ENCODE measurements at regions not wholly inside any gene's neighbourhood (a gene's known extent, or its start where the extent isn't known, plus 50 kb on each side); places are given as distances from the start of the nearest gene placed in this dataset.

DNA sequence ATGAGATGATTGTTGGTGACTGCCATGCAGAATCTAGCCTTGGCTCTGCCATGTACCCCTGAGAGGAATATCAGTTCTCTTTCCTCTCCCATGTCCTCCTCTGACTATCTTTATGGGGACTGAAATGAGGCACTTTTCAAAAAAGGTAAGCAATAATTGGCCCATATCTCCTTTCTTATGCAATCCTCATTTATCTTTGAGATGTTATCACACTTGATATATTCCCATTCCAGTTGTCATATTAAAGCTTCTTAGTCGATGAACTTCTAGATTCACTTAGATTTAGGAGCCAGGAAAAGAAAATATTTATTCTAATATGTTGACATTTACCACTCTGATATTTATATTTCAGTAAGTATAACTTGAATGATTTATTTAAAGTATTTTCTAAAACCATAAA is 55.3 kb upstream of the CXCL8 start:
- DNase-seq (ENCODE audit: extremely low spot score) = no peak
- ChIA-PET POLR2A (no interaction called here), CTCF (interaction anchor here (1.2 to 1.4 kb wide), 2 partner anchors 10 to 23 kb away, joined by 4 to 6 read pairs; no protein-coding TSS in a partner anchor)
- TF ChIP-seq, protein P1, sequence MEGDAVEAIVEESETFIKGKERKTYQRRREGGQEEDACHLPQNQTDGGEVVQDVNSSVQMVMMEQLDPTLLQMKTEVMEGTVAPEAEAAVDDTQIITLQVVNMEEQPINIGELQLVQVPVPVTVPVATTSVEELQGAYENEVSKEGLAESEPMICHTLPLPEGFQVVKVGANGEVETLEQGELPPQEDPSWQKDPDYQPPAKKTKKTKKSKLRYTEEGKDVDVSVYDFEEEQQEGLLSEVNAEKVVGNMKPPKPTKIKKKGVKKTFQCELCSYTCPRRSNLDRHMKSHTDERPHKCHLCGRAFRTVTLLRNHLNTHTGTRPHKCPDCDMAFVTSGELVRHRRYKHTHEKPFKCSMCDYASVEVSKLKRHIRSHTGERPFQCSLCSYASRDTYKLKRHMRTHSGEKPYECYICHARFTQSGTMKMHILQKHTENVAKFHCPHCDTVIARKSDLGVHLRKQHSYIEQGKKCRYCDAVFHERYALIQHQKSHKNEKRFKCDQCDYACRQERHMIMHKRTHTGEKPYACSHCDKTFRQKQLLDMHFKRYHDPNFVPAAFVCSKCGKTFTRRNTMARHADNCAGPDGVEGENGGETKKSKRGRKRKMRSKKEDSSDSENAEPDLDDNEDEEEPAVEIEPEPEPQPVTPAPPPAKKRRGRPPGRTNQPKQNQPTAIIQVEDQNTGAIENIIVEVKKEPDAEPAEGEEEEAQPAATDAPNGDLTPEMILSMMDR (IDR thresholded peaks at IDR 0.05; ENCODE audit: control extremely low read depth, extremely low read depth, low read depth, missing control alignments) = no peak

DNA sequence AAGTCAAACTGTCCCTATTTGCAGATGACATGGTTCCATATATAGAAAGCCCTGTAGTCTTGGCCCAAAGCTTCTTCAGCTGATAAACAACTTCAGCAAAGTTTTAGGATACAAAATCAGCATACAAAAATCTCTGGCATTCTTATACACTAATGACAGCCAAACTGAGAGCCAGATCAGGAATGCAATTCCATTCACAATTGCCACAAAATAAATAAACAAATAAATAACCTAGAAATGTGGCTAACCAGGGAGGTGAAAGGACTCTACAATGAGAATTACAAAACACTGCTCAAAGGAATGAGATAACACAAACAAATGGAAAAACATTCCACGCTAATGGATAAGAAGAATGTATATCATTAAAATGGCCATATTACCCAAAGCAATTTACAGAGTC is 52.9 kb upstream of the CXCL8 start:
- POLR2A ChIA-PET = no interaction called here
- TF ChIP-seq, protein P1 (IDR thresholded peaks at IDR 0.05; ENCODE audit: control extremely low read depth, extremely low read depth, low read depth, missing control alignments) = no peak
- DNase-seq (ENCODE audit: extremely low spot score) = no peak
- CTCF ChIA-PET = interaction anchor here (1.5 kb wide), 1 partner anchor 161 kb away, joined by 3 read pairs; no protein-coding TSS in a partner anchor

DNA sequence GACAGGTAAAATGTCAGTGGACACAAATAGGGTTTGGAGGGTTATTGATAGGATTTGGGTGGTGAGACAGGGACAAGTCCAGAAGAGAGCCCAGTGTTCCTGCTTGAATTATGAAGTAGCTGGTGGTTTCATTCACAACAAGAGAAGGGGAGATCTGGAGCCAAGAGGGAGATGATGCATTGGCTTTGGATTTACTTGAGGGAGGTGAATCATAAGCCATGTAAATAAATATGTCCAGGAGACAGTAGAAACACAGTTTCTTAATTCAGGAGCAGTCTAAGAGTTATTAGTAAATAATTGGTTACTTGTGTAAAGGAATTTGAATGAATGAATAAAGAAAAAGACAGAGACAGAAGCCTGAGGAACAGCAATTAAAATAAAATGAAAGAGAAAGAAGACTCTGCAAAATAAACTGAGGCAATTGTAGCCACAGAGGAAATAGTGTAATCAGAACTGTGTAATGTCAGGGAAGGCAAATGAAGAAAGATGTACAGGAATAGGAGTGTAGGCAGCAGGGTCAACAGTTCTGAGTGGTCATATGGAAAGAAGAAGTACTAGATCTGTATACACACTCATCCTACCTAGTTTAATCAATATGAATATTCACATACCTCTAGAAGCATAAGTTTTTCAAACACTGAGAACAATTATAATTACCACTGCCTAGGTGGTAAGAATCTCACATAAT is 50.2 kb upstream of the CXCL8 start:
- TF ChIP-seq, protein P1 (IDR thresholded peaks at IDR 0.05; ENCODE audit: control extremely low read depth, extremely low read depth, low read depth, missing control alignments) = no peak
- ChIA-PET POLR2A (no interaction called here), CTCF (no interaction called here)
- DNase-seq (ENCODE audit: extremely low spot score) = no peak
